ENCODE measurements at regions not wholly inside any gene's neighbourhood (a gene's known extent, or its start where the extent isn't known, plus 50 kb on each side); places are given as distances from the start of the nearest gene placed in this dataset.

- no peak overlapping the region for H3K4me3 ChIP-seq (ENCODE audit: control insufficient read depth, low read depth, low read length)
- TF ChIP-seq CTCF (conservative IDR thresholded peaks at IDR 0.05; ENCODE audit: control insufficient read depth, insufficient read depth, low read depth, low read length) = no peak
- no peak for DNase-seq (ENCODE audit: low read depth)
Observed at GRCh38 chr13:54198911-54199310, 1170.3 kb downstream of the OLFM4 start.

GRCh38 chr13:54206626-54207025 is 1178.0 kb downstream of the OLFM4 start:
- DNase-seq (ENCODE audit: low read depth) = no peak
- H3K4me3 ChIP-seq (ENCODE audit: control insufficient read depth, low read depth, low read length) = no peak overlapping the region
- no peak for TF ChIP-seq CTCF (conservative IDR thresholded peaks at IDR 0.05; ENCODE audit: control insufficient read depth, insufficient read depth, low read depth, low read length)

GRCh38 chr13:54210397-54211049 is 1181.9 kb downstream of the OLFM4 start:
- TF ChIP-seq CTCF (conservative IDR thresholded peaks at IDR 0.05; ENCODE audit: control insufficient read depth, insufficient read depth, low read depth, low read length) = no peak
- DNase-seq (ENCODE audit: low read depth) = no peak
- H3K4me3 ChIP-seq (ENCODE audit: control insufficient read depth, low read depth, low read length) = no peak overlapping the region

GRCh38 chr13:54216221-54216620 is 1187.6 kb downstream of the OLFM4 start:
- TF ChIP-seq CTCF (conservative IDR thresholded peaks at IDR 0.05; ENCODE audit: control insufficient read depth, insufficient read depth, low read depth, low read length) = no peak
- no peak overlapping the region for H3K4me3 ChIP-seq (ENCODE audit: control insufficient read depth, low read depth, low read length)
- no peak for DNase-seq (ENCODE audit: low read depth)

- no peak overlapping the region for H3K4me3 ChIP-seq (ENCODE audit: control insufficient read depth, low read depth, low read length)
- no peak for TF ChIP-seq CTCF (conservative IDR thresholded peaks at IDR 0.05; ENCODE audit: control insufficient read depth, insufficient read depth, low read depth, low read length)
- no peak for DNase-seq (ENCODE audit: low read depth)
Observed at GRCh38 chr13:54226876-54227275, 1198.3 kb downstream of the OLFM4 start.

- no peak for DNase-seq (ENCODE audit: low read depth)
- H3K4me3 ChIP-seq (ENCODE audit: control insufficient read depth, low read depth, low read length) = no peak overlapping the region
- no peak for TF ChIP-seq CTCF (conservative IDR thresholded peaks at IDR 0.05; ENCODE audit: control insufficient read depth, insufficient read depth, low read depth, low read length)
Observed at GRCh38 chr13:54232700-54233099, 1204.1 kb downstream of the OLFM4 start.

- DNase-seq (ENCODE audit: low read depth) = no peak
- H3K4me3 ChIP-seq (ENCODE audit: control insufficient read depth, low read depth, low read length) = no peak overlapping the region
- no peak for TF ChIP-seq CTCF (conservative IDR thresholded peaks at IDR 0.05; ENCODE audit: control insufficient read depth, insufficient read depth, low read depth, low read length)
Observed at GRCh38 chr13:54234607-54235006, 1206.0 kb downstream of the OLFM4 start.

Measured in fibroblast of mammary gland (primary cell).